ENCODE measurements at regions not wholly inside any gene's neighbourhood (a gene's known extent, or its start where the extent isn't known, plus 50 kb on each side); places are given as distances from the start of the nearest gene placed in this dataset.

DNA sequence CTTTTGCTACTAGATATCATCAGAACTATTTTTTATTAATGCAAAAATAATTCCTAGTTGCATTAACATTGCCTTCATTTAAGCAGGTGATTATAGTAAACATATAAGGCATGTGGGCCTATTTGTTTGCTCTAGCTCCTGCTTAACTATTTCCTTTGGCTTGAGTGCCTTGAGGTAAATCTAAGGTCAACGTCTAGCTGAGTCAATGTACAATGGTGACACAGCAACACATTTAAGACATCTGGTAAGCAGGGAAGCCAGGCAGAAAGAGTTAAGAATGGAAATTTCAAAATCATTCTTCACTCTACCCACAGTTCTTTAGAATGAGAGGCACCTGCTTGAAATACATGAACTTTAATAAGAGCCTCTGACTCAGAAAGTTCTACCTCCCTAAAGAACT, 111.9 kb upstream of the FST start:
- TF ChIP-seq, protein P1, sequence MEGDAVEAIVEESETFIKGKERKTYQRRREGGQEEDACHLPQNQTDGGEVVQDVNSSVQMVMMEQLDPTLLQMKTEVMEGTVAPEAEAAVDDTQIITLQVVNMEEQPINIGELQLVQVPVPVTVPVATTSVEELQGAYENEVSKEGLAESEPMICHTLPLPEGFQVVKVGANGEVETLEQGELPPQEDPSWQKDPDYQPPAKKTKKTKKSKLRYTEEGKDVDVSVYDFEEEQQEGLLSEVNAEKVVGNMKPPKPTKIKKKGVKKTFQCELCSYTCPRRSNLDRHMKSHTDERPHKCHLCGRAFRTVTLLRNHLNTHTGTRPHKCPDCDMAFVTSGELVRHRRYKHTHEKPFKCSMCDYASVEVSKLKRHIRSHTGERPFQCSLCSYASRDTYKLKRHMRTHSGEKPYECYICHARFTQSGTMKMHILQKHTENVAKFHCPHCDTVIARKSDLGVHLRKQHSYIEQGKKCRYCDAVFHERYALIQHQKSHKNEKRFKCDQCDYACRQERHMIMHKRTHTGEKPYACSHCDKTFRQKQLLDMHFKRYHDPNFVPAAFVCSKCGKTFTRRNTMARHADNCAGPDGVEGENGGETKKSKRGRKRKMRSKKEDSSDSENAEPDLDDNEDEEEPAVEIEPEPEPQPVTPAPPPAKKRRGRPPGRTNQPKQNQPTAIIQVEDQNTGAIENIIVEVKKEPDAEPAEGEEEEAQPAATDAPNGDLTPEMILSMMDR (IDR thresholded peaks at IDR 0.05): no peak
- no peak for TF ChIP-seq POLR2A (IDR thresholded peaks at IDR 0.05)
